ENCODE measurements at regions not wholly inside any gene's neighbourhood (a gene's known extent, or its start where the extent isn't known, plus 50 kb on each side); places are given as distances from the start of the nearest gene placed in this dataset.

- no peak overlapping the region for H3K4me3 Mint-ChIP-seq
Measured at GRCh38 chr10:89092981-89093380, 102.4 kb downstream of the FAS start.

DNA sequence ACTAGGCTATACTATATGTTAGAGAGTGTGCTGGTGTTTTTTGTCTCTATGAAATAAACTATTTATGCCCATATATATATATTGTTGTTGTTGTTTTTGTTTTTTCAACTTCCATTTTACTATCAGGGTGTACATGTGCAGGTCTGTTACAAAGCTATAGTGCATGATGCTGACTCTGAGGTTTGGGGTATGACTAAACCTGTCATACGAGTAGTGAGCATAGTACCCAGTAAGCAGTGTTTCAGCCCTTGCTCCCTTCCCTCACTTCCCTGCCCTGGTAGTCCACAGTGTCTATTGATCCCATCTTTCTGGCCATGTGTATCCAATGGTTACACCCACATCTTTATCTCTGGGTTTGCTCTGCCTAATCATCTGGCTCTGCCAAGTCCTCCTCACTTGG is 101.8 kb downstream of the FAS start:
- POLR2A ChIA-PET: no interaction called here
- ATAC-seq (no peak), DNase-seq (no peak)
- Mint-ChIP-seq H3K4me3 (no peak overlapping the region), H3K27me3 (ENCODE audit: low read depth) (peaks cover 2% of the 10 kb centered on the region), H3K9me3 (ENCODE audit: insufficient read depth) (no peaks in the 10 kb centered on the region), H3K36me3 (ENCODE audit: low read depth) (no peaks in the 10 kb centered on the region), H3K4me1 (ENCODE audit: low read depth) (peaks cover 24% of the 10 kb centered on the region), H3K27ac (no peak overlapping the region)
- CTCF ChIA-PET: interaction anchor here (1.9 kb wide), 1 partner anchor 63 kb away, joined by 7 read pairs; no protein-coding TSS in a partner anchor

More at GRCh38 chr10:89092981-89093380, 102.4 kb downstream of the FAS start:
- ChIA-PET POLR2A (no interaction called here), CTCF (interaction anchor here (1.9 kb wide), 1 partner anchor 63 kb away, joined by 7 read pairs; no protein-coding TSS in a partner anchor)
- Mint-ChIP-seq H3K4me1 (ENCODE audit: low read depth) (peaks cover 25% of the 10 kb centered on the region), H3K27me3 (ENCODE audit: low read depth) (peaks cover 2% of the 10 kb centered on the region), H3K36me3 (ENCODE audit: low read depth) (no peaks in the 10 kb centered on the region), H3K9me3 (ENCODE audit: insufficient read depth) (no peaks in the 10 kb centered on the region), H3K27ac (no peak overlapping the region)
- no peak for ATAC-seq
- no peak for DNase-seq

DNA sequence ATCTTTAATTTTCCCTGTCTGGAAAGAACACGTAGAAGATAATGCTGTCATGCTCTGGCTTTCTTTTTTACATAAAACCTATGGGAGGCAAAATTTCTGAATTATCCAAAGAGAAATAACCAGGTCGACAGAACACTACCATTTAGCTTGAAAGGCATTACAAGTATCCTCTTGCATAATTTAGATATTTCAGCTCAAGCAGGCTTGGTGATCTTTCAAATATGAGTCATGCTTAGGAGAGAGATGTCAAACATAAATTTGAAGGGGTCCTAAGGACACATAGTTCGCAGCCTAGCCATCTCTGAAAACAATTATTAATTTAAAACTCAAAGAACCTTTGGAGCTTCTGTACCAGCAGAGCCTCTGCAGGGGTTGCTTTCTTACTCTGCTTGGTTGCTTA is 100.9 kb downstream of the FAS start:
- peak overlapping the region; percentile 5 for H3K4me3 Mint-ChIP-seq
- CTCF ChIA-PET: interaction anchor here (1.1 to 1.9 kb wide), 3 partner anchors 62 to 157 kb away, joined by 3 to 7 read pairs (median 4); no protein-coding TSS in a partner anchor

GRCh38 chr10:89090756-89091445 is 100.3 kb downstream of the FAS start:
- Mint-ChIP-seq H3K4me1 (ENCODE audit: low read depth) (peaks cover 24% of the 10 kb centered on the region), H3K9me3 (ENCODE audit: insufficient read depth) (no peaks in the 10 kb centered on the region), H3K4me3 (peak overlapping the region; percentile 5), H3K27me3 (ENCODE audit: low read depth) (no peaks in the 10 kb centered on the region), H3K27ac (no peak overlapping the region), H3K36me3 (ENCODE audit: low read depth) (no peaks in the 10 kb centered on the region)
- no peak for DNase-seq
- POLR2A ChIA-PET: no interaction called here
- CTCF ChIA-PET: interaction anchor here (1.1 to 1.9 kb wide), 4 partner anchors 29 to 156 kb away, joined by 3 to 7 read pairs (median 4); no protein-coding TSS in a partner anchor
- no peak for ATAC-seq

More for the DNA sequence above, 100.9 kb downstream of the FAS start:
- DNase-seq: no peak
- no peaks in the 10 kb centered on the region for H3K27me3 Mint-ChIP-seq (ENCODE audit: low read depth)
- no peak overlapping the region for H3K27ac Mint-ChIP-seq
- peaks cover 24% of the 10 kb centered on the region for H3K4me1 Mint-ChIP-seq (ENCODE audit: low read depth)
- POLR2A ChIA-PET: no interaction called here
- H3K36me3 Mint-ChIP-seq (ENCODE audit: low read depth): no peaks in the 10 kb centered on the region
- no peak for ATAC-seq
- H3K9me3 Mint-ChIP-seq (ENCODE audit: insufficient read depth): no peaks in the 10 kb centered on the region

DNA sequence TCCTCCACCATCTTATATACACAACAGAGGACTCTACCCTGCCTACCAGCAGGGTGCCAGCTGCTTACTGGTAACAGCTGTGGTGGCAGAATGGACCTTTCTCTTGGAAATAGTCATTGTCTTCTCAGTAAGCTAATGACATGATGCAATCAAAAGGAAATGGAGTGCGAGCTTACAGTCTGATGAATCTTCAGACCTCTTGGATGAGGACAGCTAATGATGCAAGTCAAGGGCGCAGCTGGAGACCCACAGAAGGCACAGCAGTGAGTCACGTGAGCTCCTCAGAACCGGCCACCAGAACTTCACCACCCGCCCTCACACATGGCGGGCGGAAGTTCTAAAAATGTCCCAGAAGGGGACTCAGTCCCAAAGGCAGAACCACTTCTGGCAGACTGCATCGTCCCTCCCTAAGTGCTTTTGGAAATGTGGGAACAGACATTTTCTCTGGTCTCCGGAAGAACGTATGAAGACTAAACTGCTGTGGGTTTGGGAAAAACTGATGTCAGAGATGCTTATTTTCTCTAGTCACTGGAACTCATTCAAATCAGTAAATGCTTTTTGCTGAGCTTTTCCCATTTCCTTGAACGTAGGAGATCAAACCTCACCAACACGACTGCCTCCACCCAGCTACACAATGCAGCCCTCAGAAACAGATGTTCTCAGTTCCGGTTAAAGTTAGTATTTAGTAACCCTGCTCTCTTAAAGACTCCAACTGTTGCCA is 96.4 kb downstream of the FAS start:
- Mint-ChIP-seq H3K9me3 (ENCODE audit: insufficient read depth) (no peaks in the 10 kb centered on the region), H3K36me3 (ENCODE audit: low read depth) (no peaks in the 10 kb centered on the region), H3K27me3 (ENCODE audit: low read depth) (no peaks in the 10 kb centered on the region), H3K4me3 (no peak overlapping the region), H3K4me1 (ENCODE audit: low read depth) (peaks cover 27% of the 10 kb centered on the region), H3K27ac (peak overlapping the region; percentile 66)
- no peak for DNase-seq
- ChIA-PET CTCF (interaction anchor here (1.1 kb wide), 1 partner anchor 57 kb away, joined by 5 read pairs; no protein-coding TSS in a partner anchor), POLR2A (interaction anchor here (1.3 kb wide), 1 partner anchor 120 kb away, joined by 3 read pairs; the partner anchor contains the start of gene CH25H)
- ATAC-seq: no peak

- no peaks in the 10 kb centered on the region for H3K9me3 Mint-ChIP-seq (ENCODE audit: insufficient read depth)
- no peaks in the 10 kb centered on the region for H3K27me3 Mint-ChIP-seq (ENCODE audit: low read depth)
- ATAC-seq (no peak), DNase-seq (no peak)
- POLR2A ChIA-PET: no interaction called here
- no peaks in the 10 kb centered on the region for H3K36me3 Mint-ChIP-seq (ENCODE audit: low read depth)
- CTCF ChIA-PET: no interaction called here
- H3K27ac Mint-ChIP-seq: no peak overlapping the region
- H3K4me3 Mint-ChIP-seq: no peak overlapping the region
- H3K4me1 Mint-ChIP-seq (ENCODE audit: low read depth): peaks cover 20% of the 10 kb centered on the region
Measured at GRCh38 chr10:89085153-89085552, 94.6 kb downstream of the FAS start.

GRCh38 chr10:89082086-89082485 is 91.5 kb downstream of the FAS start:
- no peaks in the 10 kb centered on the region for H3K27me3 Mint-ChIP-seq (ENCODE audit: low read depth)
- POLR2A ChIA-PET: interaction anchor here (0.5 kb wide), 1 partner anchor 309 kb away, joined by 4 read pairs; no protein-coding TSS in a partner anchor
- H3K36me3 Mint-ChIP-seq (ENCODE audit: low read depth): no peaks in the 10 kb centered on the region
- no peak overlapping the region for H3K4me3 Mint-ChIP-seq
- CTCF ChIA-PET: interaction anchor here (1.1 to 1.4 kb wide), 2 partner anchors 53 to 136 kb away, joined by 3 to 4 read pairs; no protein-coding TSS in a partner anchor
- no peak overlapping the region for H3K27ac Mint-ChIP-seq
- no peaks in the 10 kb centered on the region for H3K9me3 Mint-ChIP-seq (ENCODE audit: insufficient read depth)
- peaks cover 24% of the 10 kb centered on the region for H3K4me1 Mint-ChIP-seq (ENCODE audit: low read depth)
- DNase-seq: no peak
- no peak for ATAC-seq

DNA sequence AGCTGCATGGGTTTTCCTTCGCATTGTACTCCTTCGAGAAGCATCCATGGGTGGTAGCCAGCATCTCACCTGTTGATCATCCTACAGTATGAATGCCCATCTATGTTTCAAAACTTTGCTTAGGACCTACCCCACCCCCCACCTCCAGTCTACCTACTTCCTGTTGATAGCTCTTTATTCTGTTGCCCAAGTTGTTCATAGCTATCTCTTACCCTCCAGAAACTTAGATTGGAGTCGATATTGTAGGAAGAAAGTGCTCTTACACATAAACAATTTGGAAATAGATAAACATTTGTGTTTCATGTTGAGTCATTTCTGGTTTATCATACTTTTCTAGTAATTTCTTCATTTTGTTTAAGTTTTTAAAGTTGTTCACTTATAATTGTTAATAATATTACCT is 90.1 kb downstream of the FAS start:
- DNase-seq (no peak), ATAC-seq (no peak)
- Mint-ChIP-seq H3K27ac (no peak overlapping the region), H3K9me3 (ENCODE audit: insufficient read depth) (no peaks in the 10 kb centered on the region), H3K4me3 (no peak overlapping the region), H3K27me3 (ENCODE audit: low read depth) (no peaks in the 10 kb centered on the region), H3K36me3 (ENCODE audit: low read depth) (no peaks in the 10 kb centered on the region), H3K4me1 (ENCODE audit: low read depth) (peaks cover 26% of the 10 kb centered on the region)
- CTCF ChIA-PET: interaction anchor here (1.0 to 1.5 kb wide), 4 partner anchors 51 to 147 kb away, joined by 3 to 4 read pairs (median 4); no protein-coding TSS in a partner anchor
- POLR2A ChIA-PET: no interaction called here

- CTCF ChIA-PET: interaction anchor here (1.1 to 2.5 kb wide), 3 partner anchors 49 to 147 kb away, joined by 3 to 8 read pairs (median 4); no protein-coding TSS in a partner anchor
- POLR2A ChIA-PET: no interaction called here
- ATAC-seq (no peak), DNase-seq (no peak)
- no peaks in the 10 kb centered on the region for H3K36me3 Mint-ChIP-seq (ENCODE audit: low read depth)
- H3K9me3 Mint-ChIP-seq (ENCODE audit: insufficient read depth): no peaks in the 10 kb centered on the region
- no peak overlapping the region for H3K4me3 Mint-ChIP-seq
- peaks cover 26% of the 10 kb centered on the region for H3K4me1 Mint-ChIP-seq (ENCODE audit: low read depth)
- H3K27me3 Mint-ChIP-seq (ENCODE audit: low read depth): no peaks in the 10 kb centered on the region
- no peak overlapping the region for H3K27ac Mint-ChIP-seq
Measured at GRCh38 chr10:89079961-89080360, 89.4 kb downstream of the FAS start.

GRCh38 chr10:89078724-89079672 is 88.4 kb downstream of the FAS start:
- Mint-ChIP-seq H3K9me3 (ENCODE audit: insufficient read depth) (no peaks in the 10 kb centered on the region), H3K27ac (no peak overlapping the region), H3K4me1 (ENCODE audit: low read depth) (peaks cover 32% of the 10 kb centered on the region), H3K27me3 (ENCODE audit: low read depth) (no peaks in the 10 kb centered on the region), H3K36me3 (ENCODE audit: low read depth) (no peaks in the 10 kb centered on the region), H3K4me3 (no peak overlapping the region)
- no peak for ATAC-seq
- no peak for DNase-seq
- CTCF ChIA-PET: interaction anchor here (1.5 to 2.5 kb wide), 2 partner anchors 49 to 146 kb away, joined by 4 to 8 read pairs; no protein-coding TSS in a partner anchor
- POLR2A ChIA-PET: no interaction called here

- peaks cover 25% of the 10 kb centered on the region for H3K4me1 Mint-ChIP-seq (ENCODE audit: low read depth)
- peaks cover 10% of the 10 kb centered on the region for H3K27me3 Mint-ChIP-seq (ENCODE audit: low read depth)
- H3K4me3 Mint-ChIP-seq: no peak overlapping the region
- H3K9me3 Mint-ChIP-seq (ENCODE audit: insufficient read depth): no peaks in the 10 kb centered on the region
- ATAC-seq: no peak
- H3K27ac Mint-ChIP-seq: no peak overlapping the region
- CTCF ChIA-PET: no interaction called here
- no peaks in the 10 kb centered on the region for H3K36me3 Mint-ChIP-seq (ENCODE audit: low read depth)
- DNase-seq: no peak
- POLR2A ChIA-PET: no interaction called here
Measured at GRCh38 chr10:89076120-89076519, 85.5 kb downstream of the FAS start.
